ENCODE measurements at regions not wholly inside any gene's neighbourhood (a gene's known extent, or its start where the extent isn't known, plus 50 kb on each side); places are given as distances from the start of the nearest gene placed in this dataset.

- TF ChIP-seq CTCF (conservative IDR thresholded peaks at IDR 0.05; ENCODE audit: low read depth, low read length) (no peak), EZH2phosphoT487 (IDR thresholded peaks at IDR 0.05; ENCODE audit: borderline replicate concordance, low read length) (no peak), EZH2 (IDR thresholded peaks at IDR 0.05; ENCODE audit: low read length, unreplicated experiment) (no peak)
Observed at GRCh38 chr2:209097168-209097567, 326.7 kb upstream of the MAP2 start.

Data from PC-3 (cell line).